NCI-H128 (cell line): ENCODE measurements at regions not wholly inside any gene's neighbourhood (a gene's known extent, or its start where the extent isn't known, plus 50 kb on each side); places are given as distances from the start of the nearest gene placed in this dataset.
"Not testable (repeated sequence)": the region's sequence is repeated elsewhere in the genome, so short reads cannot be mapped to it uniquely, and the experiment has no call there.

Source experiments
- DNase-seq: peaks from one replicate; lab custom pipeline; 2025; ENCODE audit not compliant: unreplicated experiment; lab: John Stamatoyannopoulos, UW

DNA sequence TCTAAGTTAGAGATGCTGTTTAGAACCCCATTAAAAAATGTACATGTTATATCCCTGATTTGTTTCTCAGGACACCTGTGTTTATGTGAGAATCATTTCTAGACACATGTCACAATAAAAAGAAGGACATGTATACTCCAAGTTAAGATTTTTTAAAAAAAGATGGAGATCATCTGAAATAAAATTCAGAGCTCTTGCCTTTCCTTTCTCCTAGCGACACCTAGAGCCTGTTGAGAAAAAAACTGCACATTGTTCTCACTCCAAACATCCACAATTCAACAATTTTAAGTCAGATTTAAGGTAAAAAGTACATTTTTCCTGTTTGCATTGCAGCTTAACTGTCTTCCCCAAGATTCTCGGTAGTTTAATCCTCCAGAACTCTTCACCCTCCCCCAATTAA, 171.8 kb downstream of the ATP6V0E2 start:
- not testable (repeated sequence) for DNase-seq

DNA sequence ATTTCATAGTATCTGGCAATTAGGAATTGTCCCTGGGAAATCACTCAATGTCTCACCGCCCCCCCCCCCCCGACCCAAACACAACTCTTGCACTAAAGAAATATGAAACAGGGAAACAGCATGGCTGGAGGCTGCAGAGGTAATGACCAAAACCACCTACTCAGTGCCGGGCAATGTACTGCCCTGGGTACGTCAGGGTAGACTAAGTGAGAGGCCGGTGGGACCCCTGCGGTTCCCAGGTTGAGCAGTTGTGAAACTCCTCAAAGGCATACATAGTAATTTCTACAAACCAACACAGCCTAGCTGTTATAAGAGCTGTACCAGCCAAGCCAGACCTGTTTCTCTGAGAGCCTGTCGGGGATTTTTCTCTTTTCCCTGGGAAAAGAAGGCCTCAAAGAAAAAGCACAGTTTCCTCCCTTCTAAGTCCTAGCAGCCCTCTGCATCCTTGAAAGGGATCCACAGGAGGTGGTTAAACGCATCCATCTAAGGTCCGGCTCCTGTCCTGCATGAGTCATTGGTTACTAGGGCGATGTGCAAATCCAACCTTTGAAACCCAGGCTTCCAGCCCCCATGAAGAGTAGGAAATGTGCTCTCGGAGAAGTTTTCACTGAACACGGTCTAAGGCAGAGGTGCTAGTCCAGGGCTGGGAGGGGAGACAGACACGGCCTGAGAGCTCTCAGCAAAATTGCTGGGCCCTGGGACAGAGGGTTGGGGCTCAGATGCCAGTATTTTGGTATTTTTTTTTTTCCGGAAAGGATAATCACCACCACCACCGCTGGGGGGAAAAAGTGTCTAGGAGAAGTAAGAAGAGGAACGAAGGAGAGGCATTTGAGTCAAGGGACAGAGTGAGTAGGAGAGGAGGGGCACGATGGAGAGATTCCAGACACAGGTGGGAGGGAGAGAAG, 172.8 kb downstream of the ATP6V0E2 start:
- DNase-seq = not testable (repeated sequence)

DNA sequence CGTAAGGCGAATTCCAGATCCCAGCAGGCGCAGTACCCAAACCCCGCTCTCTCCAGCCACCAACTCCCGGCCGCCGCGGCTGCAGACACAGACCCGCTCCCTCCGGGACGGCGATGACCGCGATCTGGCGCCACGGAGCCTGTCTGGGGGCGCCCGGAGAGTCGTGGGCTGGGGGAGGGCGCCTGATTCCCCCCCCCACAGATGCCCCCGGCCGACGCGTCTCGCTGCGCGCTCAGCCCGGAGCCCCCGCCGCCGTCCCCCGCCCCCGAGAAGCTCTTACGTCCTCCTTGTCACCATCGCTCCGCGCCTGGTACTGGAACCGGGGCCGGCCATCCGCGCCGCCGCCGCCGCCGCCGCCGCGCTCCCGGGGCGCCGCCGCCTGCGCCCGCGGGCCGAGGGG, 173.6 kb downstream of the ATP6V0E2 start:
- not testable (repeated sequence) for DNase-seq

DNA sequence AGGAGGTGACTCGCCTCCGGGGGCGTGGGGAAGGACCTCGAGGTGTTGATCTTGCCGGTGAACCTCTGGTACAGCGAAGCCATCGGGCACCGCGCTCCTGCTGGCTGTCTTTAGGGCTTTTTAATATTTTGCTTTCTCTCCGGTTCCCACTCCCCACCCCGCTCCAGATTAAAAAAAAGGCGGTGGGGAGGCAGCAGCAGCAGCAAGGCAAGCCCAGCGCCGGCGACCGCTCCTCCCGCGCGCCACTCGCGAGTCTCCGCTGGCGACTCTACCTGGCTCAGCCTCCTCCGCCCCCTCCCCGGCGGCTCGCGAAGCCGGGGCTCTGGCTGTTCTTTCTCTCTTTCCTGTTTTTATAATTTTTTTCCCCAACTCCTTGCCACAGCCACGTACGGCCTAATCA, 174.0 kb downstream of the ATP6V0E2 start:
- not testable (repeated sequence) for DNase-seq

DNA sequence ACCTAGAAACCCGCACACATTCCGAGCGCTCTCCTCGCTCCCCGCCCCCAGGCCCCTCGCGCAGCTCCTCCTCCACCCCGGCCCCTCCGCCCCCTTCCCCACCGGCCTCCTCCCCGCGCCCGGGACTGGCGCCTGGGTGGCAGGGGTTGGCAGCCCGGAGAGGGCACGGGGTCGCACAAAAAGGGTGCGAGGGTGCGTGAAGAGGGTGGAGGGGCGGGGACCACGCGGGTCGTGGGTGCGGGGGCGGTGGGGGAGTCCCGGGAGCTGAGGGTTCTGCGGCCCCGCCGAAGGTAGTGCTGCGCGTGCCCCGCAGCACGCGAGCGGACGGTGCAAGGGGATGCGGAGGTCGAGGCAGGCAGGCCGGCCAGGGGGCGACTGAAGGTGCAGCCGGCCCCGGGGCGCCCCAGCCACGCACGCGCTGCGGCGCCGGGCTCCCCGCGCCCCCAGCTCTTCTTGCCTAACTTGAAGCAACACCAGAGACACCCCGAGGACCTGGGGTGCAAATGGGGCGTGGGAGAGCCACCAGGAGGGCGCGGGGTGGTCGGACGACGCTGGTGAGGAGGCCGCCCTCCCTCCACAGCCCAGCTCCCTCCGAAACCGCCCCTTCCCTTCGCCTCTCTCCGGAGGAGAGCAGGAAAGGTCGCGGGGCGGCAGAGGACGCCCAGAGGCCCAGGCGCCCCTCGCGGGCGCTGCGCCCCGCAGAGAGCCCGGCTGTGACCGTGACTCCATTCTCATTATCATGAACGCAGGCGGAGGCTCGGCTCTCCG, 174.7 kb downstream of the ATP6V0E2 start:
- not testable (repeated sequence) for DNase-seq

DNA sequence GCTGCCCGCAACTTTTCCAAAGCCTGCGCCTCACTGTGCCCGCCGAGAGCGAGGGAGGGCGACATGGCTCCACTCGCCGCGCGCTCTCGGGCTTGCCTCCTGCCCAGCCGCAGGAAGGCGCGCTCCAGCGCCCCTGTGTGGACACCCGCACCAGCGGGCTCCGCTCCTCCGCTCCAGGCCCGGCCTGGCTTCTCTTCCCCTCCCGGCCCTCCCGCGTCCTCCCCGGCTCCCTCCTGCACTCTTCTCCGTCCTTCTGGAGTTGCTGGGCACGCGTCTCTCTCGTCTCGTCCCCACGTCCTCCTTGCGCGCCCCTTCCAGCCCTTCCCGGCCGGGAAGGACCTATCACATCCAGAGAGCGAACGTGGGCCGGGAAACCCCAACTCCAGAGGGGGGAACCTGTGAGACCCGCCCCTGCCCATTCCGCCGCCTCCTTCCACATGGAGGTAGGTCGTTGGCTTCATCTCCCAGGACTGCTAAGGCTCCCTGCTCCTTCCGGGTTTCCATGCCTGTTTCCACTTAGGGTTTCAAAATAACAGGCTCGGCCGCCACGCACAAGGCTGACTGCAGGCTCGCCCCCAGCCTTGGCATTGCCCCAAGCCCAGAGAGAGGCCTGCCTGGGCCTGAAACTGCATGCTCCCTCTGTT, 175.4 kb downstream of the ATP6V0E2 start:
- DNase-seq = not testable (repeated sequence)

DNA sequence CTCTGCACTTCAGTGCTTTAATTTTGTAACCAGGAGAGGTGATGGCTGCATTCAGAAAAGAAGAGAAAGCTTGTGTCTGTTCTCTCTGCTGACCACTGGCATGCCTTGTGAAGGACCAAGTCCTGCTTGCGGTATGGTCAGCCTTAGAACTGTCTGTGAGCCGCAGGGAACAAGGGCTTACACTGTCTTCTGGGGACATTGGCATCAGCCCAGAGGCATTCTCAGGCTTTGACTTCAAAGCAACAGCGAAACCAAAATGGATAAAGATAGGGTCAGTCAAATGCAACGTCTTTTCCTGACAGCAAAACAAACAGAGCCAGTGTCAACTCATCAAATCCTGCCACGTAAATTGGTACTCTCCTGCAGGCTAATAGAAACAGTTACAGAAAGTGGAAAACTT, 179.6 kb downstream of the ATP6V0E2 start:
- not testable (repeated sequence) for DNase-seq

DNA sequence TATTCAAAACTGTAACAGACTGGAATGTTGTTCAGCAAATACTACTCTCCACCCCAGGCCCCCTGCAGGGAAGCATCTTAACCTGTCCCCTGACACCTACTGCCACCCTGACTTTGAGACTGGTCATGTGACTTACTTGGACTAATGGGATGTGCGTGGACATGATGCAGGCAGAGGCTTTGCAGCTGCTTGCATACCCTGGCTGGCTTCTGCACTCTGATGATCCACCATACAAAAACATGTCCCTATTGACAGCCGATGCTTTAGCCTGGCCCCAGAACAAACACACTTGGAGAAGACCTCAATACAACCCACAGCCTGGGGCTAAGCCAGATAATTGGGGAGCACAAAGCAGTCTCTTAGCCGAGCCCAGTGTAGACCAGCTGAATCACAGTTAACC, 180.5 kb downstream of the ATP6V0E2 start:
- DNase-seq = not testable (repeated sequence)

DNA sequence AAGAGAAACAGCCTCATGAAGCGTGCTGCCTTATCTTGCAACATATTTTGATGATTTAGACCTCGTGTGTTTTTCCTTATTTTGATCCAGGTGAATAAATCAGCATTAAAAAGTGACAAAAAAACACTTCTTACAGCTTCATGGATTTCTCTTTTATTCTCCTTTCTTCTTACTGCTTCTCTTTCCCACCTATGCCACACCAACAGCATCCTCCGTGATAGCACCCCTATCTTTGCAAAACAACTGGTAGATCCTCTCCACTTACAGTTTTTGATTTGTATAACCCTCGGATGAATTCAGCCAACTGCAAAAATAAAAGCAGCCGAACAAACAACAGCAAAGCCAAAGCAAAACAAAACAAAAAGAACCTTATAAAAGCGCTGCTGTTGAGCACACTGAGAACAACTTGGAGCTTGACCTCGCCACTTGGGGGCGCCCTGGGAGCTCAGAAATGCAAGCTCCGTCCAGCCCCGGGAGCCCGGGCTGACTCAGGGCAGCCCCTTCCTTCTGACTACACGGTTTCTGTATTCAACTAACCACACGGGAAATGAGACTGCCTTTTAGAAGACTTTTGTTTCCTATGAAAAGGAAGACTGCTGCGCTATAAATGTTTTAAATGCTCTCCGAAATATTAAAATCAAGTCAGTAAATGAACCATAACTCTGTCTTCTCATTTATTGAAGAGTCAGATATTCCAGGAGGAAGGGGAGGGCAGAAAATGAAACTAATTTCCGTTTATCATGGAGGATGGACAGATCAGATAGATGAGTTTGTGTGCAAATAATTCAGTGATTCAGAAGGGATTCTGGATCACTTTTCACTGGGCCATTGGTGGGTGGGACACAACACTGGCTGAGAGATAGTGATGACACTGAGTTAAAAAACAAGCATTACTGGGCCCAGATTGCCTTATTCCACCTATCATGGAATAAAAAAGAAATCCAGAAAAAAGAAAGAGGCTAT, 186.8 kb downstream of the ATP6V0E2 start:
- not testable (repeated sequence) for DNase-seq

DNA sequence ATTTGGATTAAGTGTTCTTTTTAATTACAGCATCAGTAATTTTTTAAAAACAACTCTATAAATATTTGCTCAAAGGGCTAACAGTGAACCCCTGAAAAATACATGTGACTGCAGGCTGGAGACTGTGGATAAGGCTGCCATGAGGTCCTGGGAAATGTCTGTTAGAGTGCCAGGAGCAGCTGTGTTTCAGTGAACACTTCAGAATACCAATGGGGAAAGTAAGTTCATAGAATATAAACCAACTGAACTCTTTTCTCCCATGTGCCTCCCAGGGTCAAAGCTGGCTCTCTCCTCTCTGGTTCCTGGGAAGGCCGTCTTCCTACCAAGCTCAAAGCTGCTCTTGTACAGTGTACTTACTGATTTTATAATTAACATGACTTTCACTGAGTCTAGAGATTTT, 189.4 kb downstream of the ATP6V0E2 start:
- not testable (repeated sequence) for DNase-seq

DNA sequence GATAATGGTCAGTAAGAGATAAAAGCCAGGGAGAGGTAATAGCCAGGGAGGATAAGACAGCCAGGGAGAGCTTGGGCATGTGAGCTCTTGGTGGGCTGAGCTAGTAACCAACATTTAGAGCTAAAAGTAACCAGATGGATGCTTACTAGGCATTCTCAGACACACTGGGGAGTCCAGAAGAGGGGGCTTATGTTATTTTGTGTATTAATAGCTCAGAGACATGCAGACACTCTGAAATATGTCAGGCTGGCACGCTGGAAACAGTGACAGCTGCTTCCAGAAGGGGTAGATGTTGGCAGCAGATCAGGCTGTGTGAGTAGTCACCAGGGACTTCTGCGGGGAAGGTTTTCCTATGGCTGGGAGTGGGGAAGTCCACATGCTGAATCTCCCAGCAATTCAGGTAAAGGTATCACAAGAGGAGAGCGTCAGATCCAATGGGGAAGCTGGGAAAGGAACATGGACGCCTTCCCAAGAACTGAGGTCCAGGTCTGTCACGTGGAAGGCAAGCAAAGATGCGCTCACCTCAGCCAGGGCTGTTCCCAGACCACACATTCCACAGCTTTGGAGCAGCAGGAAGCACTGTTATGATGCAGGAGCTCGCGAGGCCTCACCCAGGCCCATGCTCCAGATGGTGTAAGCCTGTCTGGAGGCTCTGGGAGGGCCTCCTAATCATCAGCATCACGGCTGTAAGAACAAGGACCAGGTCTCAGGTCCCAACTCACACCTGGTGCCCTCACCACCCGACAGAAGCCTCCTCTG, 196.0 kb downstream of the ATP6V0E2 start:
- not testable (repeated sequence) for DNase-seq

DNA sequence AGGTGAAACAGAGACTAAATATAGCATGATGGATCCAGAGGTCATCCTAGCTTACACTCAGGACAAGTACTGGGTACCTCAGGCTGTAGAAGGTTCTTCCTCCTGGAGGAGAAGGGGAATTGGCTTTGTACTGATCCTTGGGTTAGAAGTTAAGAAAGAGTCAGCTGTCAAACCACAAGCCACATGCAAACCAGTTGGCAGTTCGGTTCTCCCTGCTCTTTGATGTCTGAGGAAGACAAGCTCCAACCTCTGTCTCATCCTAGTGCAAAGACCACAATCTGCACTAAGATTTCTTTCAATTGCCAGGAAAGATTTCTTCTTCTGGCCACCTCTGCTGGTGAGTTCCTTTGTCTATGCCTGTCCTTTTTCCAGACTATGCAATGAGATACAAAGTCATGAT, 203.8 kb downstream of the ATP6V0E2 start:
- DNase-seq = not testable (repeated sequence)

DNA sequence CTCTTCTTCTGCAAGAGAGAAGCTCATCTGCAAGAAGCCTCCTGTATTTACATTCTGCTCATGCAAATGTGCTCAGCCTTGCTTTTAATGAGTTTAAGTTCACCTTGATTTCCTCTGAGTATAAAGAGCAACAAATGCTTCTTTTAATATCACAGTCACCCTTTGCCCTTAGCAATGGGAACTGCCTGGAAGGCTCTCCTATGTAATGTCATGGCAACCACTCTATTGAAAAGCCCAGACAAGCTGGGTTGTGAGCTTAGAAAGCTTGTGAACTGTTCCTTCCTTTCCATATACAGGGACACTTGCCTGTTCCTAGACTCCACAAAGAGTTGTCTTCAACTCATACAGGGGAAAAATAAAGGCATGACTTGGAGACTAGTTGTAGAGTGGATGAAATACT, 208.1 kb downstream of the ATP6V0E2 start:
- not testable (repeated sequence) for DNase-seq

DNA sequence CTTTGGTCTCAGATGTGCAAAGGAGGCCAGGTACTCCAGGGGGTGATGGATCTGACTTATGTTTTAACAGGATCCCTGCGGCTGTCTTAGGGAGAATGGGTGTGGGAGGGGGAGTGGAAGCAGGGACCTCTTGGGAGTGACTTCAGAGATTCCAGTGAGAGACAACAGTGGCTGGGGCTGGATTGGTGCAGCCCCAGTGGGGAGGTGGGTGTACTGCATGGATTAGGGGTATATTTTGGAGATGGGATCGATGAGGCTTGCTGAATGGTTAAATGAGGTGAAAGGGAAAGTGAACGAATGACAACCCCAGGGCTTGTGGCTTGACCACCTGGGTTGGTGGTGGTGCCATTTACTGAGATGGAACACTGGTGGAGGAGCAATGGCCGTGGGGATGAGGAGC, 211.0 kb downstream of the ATP6V0E2 start:
- not testable (repeated sequence) for DNase-seq

DNA sequence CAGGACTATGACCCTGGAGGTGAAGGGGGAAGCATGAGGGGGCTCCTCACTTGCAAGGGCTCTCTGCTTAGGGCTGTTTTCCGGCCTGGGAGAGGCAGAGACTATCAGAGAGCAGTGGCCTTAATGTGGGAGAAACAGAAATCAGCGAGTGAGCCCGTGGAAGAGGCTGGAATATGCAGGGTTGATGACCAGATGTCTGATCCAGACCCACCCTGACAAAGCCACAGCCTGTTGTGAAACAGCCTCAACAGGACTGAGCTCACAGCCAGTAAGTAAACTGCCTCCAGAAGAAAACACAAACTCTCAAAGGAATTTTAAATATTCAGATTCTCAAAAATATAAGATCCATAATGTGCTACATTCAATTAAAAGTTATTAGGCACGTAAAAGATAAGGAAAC, 213.7 kb downstream of the ATP6V0E2 start:
- not testable (repeated sequence) for DNase-seq

DNA sequence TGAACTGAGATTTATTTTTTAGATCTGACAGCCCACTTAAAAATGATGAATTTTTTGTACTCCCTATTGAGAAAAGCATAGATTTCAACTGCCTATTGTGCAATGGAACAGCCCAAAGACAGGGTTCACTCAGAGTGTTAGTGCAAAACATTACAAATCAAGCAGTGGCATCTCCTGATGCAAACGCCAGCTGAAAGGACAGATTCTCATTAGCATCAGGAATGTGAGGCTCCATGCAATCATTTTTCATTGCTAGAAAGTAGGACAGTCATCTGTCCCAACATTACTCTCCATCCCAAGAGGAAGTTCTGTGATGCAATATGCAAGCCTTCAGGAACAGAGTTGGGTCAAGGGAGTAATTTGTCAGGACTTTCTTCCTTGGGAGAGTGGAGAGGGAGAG, 215.4 kb downstream of the ATP6V0E2 start:
- not testable (repeated sequence) for DNase-seq

DNA sequence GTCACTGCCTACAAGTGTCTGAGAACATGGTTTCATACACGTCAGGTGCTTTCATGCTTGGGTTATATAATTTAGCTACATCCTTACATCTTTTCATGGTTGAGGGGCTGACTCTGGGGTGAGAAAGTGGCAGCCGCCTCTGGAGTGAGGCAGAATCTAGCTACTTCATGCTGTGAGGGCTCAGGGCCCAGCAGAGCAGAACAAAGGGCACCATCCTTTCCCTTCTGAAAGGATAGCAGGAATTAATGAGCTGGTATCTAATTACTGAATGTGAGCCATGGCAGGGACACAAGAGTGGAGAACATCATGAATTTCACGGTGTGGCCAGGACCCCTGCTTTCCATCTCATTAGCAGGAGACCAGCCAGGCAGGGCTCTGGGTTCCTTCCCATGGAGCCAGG, 217.0 kb downstream of the ATP6V0E2 start:
- not testable (repeated sequence) for DNase-seq

DNA sequence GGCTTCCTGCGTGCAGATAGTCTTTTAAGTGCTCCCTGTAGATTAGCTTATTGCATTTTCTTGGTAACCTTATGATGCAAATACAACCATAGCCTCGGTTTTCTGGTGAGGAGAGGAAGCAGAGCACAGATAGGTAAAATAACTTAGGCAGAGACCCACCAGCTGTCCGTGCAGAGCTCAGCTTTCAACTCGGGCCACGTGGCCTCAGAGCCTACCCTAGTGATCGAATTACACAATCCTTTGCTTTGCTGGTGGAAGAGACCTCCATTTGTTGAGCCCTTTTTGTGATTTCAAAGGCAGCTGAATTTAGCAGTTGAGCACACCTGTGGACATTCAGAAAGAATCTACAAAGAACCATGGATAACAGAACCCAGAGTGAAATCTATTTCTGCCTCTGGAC, 220.1 kb downstream of the ATP6V0E2 start:
- DNase-seq = not testable (repeated sequence)

DNA sequence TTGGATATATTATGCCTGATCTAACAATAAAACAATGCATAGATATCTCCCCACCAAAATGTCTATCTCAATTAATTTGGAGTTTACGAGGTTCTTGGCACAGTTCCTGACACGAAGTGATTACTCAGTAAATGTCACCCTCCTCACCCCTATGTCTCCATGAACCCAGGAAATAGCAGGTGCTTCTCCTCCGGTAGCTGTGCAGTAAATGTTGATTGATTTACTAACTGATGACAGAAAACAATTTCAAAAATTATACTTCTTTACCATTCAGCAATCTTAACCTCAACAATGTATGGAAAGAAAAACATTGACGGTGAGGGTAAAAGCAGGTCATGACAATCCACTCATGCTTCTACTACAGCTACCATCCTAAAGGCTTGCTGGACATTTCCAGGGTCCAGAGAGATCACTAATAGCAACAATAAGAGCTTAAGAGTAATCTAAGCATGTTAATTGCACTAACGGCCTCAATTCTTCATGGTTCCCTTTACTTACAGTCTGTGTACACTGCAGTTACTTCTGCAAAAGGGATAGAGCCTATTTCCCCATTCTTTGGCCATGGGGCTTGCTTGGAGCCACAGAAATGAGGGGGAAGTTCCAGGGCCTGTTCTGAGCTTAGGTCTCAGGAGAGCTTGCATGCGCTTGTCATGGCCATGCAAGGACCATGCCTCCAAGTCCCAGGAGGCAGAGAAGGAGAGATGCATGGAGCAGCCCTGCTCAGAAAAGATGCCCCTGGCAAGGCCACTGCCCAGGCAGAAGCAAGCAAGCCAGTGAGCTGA, 222.6 kb downstream of the ATP6V0E2 start:
- DNase-seq = not testable (repeated sequence)
